Bronchial epithelial cell (primary cell): ENCODE measurements at regions not wholly inside any gene's neighbourhood (a gene's known extent, or its start where the extent isn't known, plus 50 kb on each side); places are given as distances from the start of the nearest gene placed in this dataset.

Source experiments
- DNase-seq: peaks from one replicate; pipeline ENCODE4 v3.0.0-alpha.2; 2010; ENCODE audit warnings: low read depth
- FAIRE-seq: peaks from 2 replicates; lab custom pipeline; 2011; peaks lifted over from hg19 to GRCh38; lab: Jason Lieb, UNC
- H3K27me3 ChIP-seq: 2 replicates; pipeline ENCODE4 v1.5.1; 2011; ENCODE audit warnings: low read length; ENCODE audit not compliant: control insufficient read depth, insufficient read depth
- H3K36me3 ChIP-seq: 2 replicates; pipeline ENCODE4 v1.5.1; 2011; ENCODE audit warnings: low read length; ENCODE audit not compliant: control insufficient read depth, insufficient read depth
- H3K4me3 ChIP-seq: 2 replicates; pipeline ENCODE4 v1.5.1; 2011; ENCODE audit warnings: mild to moderate bottlenecking, low read depth, low read length, control low read depth
- TF ChIP-seq, protein P1 (sequence below): IDR thresholded peaks from 2 replicates; pipeline ENCODE4 v1.5.1; 2011; ENCODE audit warnings: mild to moderate bottlenecking, moderate library complexity, low read length, control low read depth, inconsistent platforms; ENCODE audit not compliant: insufficient read depth, severe bottlenecking

DNA sequence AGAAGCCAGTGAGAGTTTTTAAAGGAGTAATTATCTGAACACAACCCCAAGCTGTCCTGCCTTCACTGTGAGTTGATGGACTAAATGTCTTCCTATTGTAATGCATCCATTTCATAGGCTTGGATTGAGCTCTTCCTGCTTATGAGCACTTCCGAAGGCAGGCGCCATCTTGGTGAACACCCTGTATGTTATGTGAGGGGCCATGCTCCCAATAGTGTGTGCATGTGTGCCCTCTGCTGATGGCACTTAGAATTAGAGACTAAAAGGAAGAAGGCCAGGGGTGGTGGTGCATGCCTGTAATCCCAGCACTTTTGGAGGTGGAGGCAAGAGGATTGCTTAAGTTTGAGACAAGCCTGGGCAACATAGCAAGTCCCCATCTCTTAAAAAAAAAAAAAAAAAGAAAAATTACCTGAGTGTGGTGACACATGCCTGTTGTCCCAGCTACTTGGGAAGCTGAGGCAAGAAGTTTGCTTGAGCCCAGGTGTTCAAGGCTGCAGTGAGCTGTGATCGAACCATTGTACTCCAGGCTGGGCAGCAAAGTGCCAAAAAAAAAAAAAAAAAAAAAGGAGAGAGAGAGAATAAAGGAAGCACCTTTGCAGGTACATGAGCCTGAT is 65.0 kb downstream of the C9orf152 start:
- FAIRE-seq (no peak), DNase-seq (no peak)
- no peak overlapping the region for H3K4me3 ChIP-seq
- TF ChIP-seq, protein P1, sequence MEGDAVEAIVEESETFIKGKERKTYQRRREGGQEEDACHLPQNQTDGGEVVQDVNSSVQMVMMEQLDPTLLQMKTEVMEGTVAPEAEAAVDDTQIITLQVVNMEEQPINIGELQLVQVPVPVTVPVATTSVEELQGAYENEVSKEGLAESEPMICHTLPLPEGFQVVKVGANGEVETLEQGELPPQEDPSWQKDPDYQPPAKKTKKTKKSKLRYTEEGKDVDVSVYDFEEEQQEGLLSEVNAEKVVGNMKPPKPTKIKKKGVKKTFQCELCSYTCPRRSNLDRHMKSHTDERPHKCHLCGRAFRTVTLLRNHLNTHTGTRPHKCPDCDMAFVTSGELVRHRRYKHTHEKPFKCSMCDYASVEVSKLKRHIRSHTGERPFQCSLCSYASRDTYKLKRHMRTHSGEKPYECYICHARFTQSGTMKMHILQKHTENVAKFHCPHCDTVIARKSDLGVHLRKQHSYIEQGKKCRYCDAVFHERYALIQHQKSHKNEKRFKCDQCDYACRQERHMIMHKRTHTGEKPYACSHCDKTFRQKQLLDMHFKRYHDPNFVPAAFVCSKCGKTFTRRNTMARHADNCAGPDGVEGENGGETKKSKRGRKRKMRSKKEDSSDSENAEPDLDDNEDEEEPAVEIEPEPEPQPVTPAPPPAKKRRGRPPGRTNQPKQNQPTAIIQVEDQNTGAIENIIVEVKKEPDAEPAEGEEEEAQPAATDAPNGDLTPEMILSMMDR, result no peak
- H3K36me3 ChIP-seq, result no peaks in the 10 kb centered on the region
- no peaks in the 10 kb centered on the region for H3K27me3 ChIP-seq

DNA sequence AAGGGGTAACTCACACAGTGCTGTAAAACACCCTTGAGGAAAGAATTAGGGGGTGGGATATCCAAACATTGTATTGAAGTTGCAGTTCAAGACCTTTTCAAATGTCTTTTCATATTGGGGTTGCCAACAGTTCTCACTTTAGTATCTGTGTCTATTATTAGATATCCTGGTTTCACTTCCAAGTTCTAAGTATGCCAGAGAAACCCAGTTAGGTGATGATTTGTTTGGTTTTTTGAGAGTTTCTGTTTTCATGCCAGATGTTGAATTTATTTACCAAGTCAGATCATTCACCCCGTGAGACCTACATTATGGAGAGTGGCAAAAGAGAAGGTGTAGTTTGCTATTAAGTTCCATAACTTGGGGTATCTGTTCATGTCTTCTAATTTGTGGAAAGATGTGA is 64.5 kb downstream of the C9orf152 start:
- DNase-seq (no peak), FAIRE-seq (no peak)
- TF ChIP-seq, protein P1, result no peak
- Histone ChIP-seq H3K36me3 (no peaks in the 10 kb centered on the region), H3K27me3 (no peaks in the 10 kb centered on the region), H3K4me3 (no peak overlapping the region)

DNA sequence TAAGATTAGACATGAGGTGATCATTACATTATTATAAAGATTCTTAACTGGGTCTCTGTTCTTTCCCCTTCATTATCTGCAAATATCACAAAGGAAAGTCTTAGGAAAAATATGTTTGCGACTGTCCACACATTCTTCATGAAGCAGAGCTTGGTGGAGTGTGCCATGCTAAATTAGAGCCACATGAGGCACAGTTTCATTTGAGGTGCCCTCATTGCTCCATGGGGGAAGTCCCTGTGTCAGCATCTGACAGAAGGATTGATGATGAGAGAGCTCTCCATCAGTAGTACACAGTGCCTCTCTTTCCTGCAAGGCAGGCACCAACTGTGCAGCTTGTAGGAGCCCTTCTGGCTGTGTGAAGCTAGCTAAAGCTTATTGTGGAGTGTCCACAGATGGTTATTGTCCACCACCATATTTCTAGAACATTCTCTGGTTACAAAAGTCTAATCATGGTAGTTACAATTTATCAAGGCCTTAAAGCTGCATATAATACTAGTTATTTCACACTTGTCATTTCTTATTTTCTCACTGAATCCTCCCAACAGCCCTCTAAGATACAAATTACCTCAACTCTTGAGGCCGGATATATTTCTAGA is 63.9 kb downstream of the C9orf152 start:
- Histone ChIP-seq H3K36me3 (no peaks in the 10 kb centered on the region), H3K4me3 (no peak overlapping the region), H3K27me3 (no peaks in the 10 kb centered on the region)
- FAIRE-seq (no peak), DNase-seq (no peak)
- TF ChIP-seq, protein P1, result no peak

DNA sequence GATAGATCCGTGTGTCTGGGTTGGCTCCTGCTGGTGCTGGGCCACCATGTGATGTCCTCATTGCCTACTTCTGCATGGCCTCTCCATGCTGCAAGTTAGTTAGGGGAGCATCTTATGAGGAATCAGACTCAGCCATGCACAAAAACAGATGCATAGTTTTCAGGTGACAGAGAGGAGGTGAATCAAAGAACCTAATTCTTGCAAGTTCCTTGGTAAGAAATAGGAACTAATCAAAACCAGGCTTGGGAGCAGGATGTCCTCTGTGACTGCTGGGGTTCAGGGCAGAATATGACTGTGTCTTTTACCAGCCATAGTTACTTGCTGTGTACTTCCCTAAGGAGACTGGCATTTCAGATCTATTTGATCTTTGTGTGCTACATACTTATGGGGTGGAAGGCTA is 61.6 kb downstream of the C9orf152 start:
- no peak overlapping the region for H3K4me3 ChIP-seq
- no peak for DNase-seq
- TF ChIP-seq, protein P1, result no peak
- no peak for FAIRE-seq
- H3K36me3 ChIP-seq, result no peaks in the 10 kb centered on the region
- no peaks in the 10 kb centered on the region for H3K27me3 ChIP-seq

DNA sequence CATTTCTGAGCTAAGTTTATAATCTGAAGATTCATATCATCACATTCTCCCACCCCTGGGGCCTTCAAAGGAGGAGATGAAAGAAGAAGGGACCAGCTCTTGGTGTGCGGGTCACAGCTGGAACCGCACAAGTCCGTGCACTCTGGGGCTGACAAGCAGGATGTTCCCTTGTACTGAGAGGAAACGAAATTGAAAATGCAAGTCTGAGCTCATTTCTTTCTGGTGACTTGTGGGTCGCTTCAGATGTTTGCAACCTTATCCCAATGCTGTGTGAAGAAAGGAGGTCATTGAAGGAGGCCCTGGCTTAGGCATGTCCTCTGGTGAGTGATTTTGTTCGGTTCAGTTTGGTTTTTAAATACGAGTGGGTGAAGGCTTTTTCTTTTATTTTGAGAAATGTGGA is 59.6 kb downstream of the C9orf152 start:
- FAIRE-seq, result no peak
- TF ChIP-seq, protein P1, result no peak

DNA sequence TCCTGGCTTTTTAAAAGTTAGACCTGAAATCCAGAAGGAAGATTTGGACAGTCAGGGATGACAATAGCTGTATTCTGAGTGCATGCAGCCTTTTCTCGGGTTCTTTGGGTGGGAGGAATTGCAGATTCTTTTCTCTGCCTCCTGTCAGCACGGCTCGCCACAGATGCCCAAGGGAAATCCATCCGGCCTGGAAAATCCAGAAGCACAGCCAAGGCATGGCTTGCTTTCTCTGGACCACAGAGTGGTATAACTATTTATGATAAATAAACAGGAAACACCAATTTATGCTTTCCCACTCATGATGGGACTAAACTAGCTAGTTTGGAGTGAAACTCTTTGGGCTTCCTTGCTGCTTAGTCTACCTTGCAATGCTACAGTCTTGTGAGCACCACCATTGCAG is 59.1 kb downstream of the C9orf152 start:
- no peaks in the 10 kb centered on the region for H3K27me3 ChIP-seq
- no peaks in the 10 kb centered on the region for H3K36me3 ChIP-seq
- TF ChIP-seq, protein P1, result no peak
- DNase-seq, result no peak
- no peak overlapping the region for H3K4me3 ChIP-seq
- FAIRE-seq, result no peak

More for the DNA sequence above, 59.6 kb downstream of the C9orf152 start:
- H3K27me3 ChIP-seq, result no peaks in the 10 kb centered on the region
- DNase-seq, result no peak
- H3K4me3 ChIP-seq, result no peak overlapping the region
- no peaks in the 10 kb centered on the region for H3K36me3 ChIP-seq
